Uterus (tissue), 3 donors: ENCODE measurements at regions not wholly inside any gene's neighbourhood (a gene's known extent, or its start where the extent isn't known, plus 50 kb on each side); places are given as distances from the start of the nearest gene placed in this dataset.

Source experiments
- DNase-seq, 2 donors: peaks; one replicate each; pipeline ENCODE4 v3.0.0-alpha.2; 2019 to 2020
- H3K27ac ChIP-seq, 2 donors: fragments of 200-600 bp; sonication (generic); 1 replicate in 1 of 2; 2 replicates in 1 of 2; pipeline ENCODE4 v1.5.1; 2016 to 2018
- H3K27me3 ChIP-seq, 2 donors: fragments of 200-600 bp; sonication (generic); one replicate each; pipeline ENCODE4 v1.5.1; 2018 to 2019; ENCODE audit warnings: control low read depth in 1 of 2
- H3K36me3 ChIP-seq, 2 donors: fragments of 200-600 bp; sonication (generic); one replicate each; pipeline ENCODE4 v1.5.1; 2019; ENCODE audit warnings: control low read depth in 1 of 2
- H3K4me1 ChIP-seq, 2 donors: fragments of 200-600 bp; sonication (generic); one replicate each; pipeline ENCODE4 v1.5.1; 2018 to 2019; ENCODE audit warnings: control low read depth in 1 of 2
- H3K4me3 ChIP-seq, 2 donors: fragments of 200-600 bp; sonication (generic); 1 replicate in 1 of 2; 2 replicates in 1 of 2; pipeline ENCODE4 v1.5.1; 2018 to 2019; ENCODE audit warnings: mild to moderate bottlenecking in 1 of 2
- H3K9me3 ChIP-seq, 2 donors: fragments of 200-600 bp; sonication (generic); one replicate each; pipeline ENCODE4 v1.5.1; 2019; ENCODE audit warnings: control low read depth in 1 of 2
- POLR2A ChIP-seq, 2 donors: fragments of 450-650 bp; IDR thresholded peaks; one replicate each; pipeline ENCODE4 v1.6.1; 2016; ENCODE audit warnings: antibody characterized with exemption in 2 of 2, mild to moderate bottlenecking in 1 of 2, moderate library complexity in 1 of 2
- intact Hi-C: fragments of 100-400 bp; cut with DNase I; formaldehyde crosslinking; loops from one replicate; pipeline ENCODE4 v1.15.1; 2023; ENCODE audit warnings: low total_unique reads
- TF ChIP-seq, protein P1 (sequence below), 4 experiments: fragments of 200-600 bp in 2 of 4; fragments of 450-650 bp in 2 of 4; sonication (generic) in 2 of 4; IDR thresholded peaks; one replicate each; pipeline ENCODE4 v1.5.1; 2016 to 2019; ENCODE audit warnings: antibody characterized with exemption in 4 of 4, mild to moderate bottlenecking in 2 of 4, moderate library complexity in 1 of 4
- donor health status: DM: yes; HTN: yes; CAD: no.

DNA sequence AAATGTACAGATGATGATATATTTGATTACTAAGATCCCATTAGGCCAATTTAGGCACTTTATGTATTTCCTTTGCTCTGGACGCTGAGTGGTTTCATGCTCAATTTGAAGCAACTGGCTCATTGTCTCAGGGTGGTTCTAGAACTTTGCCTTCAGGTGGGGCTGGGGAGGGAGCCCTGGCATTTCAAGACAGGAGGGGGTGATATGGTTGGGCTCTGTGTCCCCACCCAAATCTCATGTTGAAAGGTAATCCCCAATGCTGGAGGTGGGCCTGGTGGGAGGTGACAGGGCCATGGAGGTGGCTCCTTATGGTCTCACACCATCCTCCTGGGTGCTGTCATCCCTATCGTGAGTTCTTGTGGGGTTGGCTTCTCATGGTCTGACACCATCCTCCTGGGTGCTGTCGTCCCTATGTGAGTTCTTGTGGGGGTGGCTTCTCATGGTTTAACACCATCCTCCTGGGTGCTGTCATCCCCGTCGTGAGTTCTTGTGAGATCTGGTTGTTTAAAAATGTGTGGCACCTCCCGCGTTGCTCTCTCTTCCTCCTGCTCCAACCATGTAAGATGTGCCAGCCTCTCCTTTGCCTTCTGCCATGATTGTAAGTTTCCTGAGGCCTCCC, 151.5 kb upstream of the KLF6 start:
- Histone ChIP-seq H3K4me3 (no peak overlapping the region), H3K4me1 (peaks cover 0 to 7% of the 10 kb centered on the region in 2 donors), H3K27ac (peak overlapping the region; percentile 85 to 93), H3K27me3 (no peaks in the 10 kb centered on the region), H3K36me3 (no peaks in the 10 kb centered on the region), H3K9me3 (no peaks in the 10 kb centered on the region)
- TF ChIP-seq, protein P1, sequence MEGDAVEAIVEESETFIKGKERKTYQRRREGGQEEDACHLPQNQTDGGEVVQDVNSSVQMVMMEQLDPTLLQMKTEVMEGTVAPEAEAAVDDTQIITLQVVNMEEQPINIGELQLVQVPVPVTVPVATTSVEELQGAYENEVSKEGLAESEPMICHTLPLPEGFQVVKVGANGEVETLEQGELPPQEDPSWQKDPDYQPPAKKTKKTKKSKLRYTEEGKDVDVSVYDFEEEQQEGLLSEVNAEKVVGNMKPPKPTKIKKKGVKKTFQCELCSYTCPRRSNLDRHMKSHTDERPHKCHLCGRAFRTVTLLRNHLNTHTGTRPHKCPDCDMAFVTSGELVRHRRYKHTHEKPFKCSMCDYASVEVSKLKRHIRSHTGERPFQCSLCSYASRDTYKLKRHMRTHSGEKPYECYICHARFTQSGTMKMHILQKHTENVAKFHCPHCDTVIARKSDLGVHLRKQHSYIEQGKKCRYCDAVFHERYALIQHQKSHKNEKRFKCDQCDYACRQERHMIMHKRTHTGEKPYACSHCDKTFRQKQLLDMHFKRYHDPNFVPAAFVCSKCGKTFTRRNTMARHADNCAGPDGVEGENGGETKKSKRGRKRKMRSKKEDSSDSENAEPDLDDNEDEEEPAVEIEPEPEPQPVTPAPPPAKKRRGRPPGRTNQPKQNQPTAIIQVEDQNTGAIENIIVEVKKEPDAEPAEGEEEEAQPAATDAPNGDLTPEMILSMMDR (IDR thresholded peaks at IDR 0.05): no peak
- TF ChIP-seq POLR2A (IDR thresholded peaks at IDR 0.05): no peak
- intact Hi-C loops: no loop called here
- DNase-seq: no peak

DNA sequence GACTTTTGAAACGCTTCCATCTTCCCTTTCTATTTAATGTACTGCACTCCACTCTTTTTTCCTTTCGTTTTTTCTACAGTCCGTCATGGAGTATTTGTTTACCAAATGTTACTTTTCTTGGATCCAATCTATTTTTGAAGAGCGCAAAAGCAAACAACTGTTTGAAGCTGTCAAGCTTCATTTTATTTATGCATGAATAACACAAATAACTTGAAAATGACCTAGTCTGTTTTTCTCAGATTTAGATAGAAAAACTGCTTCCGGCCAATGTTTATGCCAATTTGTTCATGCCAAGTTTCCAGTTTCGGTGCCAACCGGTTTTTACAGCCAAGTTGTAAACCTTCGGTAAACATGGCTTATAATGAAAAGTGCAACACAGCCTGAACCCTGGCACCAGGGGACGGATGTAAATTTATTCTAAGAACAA, 150.9 kb upstream of the KLF6 start:
- intact Hi-C loops: no loop called here
- H3K4me1 ChIP-seq: peaks cover 0 to 7% of the 10 kb centered on the region in 2 donors
- no peaks in the 10 kb centered on the region for H3K27me3 ChIP-seq
- H3K4me3 ChIP-seq: peak overlapping the region; percentile 11 to 31
- H3K9me3 ChIP-seq: no peaks in the 10 kb centered on the region
- peak overlapping the region; percentile 85 to 93 for H3K27ac ChIP-seq
- TF ChIP-seq, protein P1 (IDR thresholded peaks at IDR 0.05): no peak
- TF ChIP-seq POLR2A (IDR thresholded peaks at IDR 0.05): no peak
- no peaks in the 10 kb centered on the region for H3K36me3 ChIP-seq
- peak in 1 of 2 donors; percentile 58 for DNase-seq

DNA sequence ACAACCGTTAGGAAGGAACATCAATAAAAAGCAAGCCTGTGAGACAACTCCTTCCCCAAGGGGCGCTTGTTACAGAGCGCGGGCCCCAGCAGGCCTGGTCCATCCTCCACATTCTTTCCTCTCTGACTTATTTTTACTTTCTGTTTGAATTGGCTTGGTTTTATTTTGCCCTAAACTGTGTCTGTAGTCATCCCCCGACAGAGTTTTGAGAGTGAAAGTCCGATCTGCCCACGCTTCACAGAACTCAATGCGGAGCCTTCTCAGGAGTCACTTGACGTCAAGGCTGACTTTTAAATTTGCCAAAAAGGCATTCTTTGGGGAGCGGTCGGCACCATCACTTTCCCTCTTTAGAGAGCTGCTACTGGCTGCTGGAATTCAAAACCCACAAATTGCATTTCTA, 150.1 kb upstream of the KLF6 start:
- DNase-seq: peak; percentile 63 to 65
- no peaks in the 10 kb centered on the region for H3K9me3 ChIP-seq
- TF ChIP-seq, protein P1 (IDR thresholded peaks at IDR 0.05): peak in 1 of 4 experiments; percentile 13
- no peak for TF ChIP-seq POLR2A (IDR thresholded peaks at IDR 0.05)
- H3K36me3 ChIP-seq: no peaks in the 10 kb centered on the region
- H3K27ac ChIP-seq: peak overlapping the region; percentile 85 to 93
- H3K4me1 ChIP-seq: peaks cover 0 to 7% of the 10 kb centered on the region in 2 donors
- no peaks in the 10 kb centered on the region for H3K27me3 ChIP-seq
- intact Hi-C loops: no loop called here
- H3K4me3 ChIP-seq: peak overlapping the region; percentile 11 to 31

DNA sequence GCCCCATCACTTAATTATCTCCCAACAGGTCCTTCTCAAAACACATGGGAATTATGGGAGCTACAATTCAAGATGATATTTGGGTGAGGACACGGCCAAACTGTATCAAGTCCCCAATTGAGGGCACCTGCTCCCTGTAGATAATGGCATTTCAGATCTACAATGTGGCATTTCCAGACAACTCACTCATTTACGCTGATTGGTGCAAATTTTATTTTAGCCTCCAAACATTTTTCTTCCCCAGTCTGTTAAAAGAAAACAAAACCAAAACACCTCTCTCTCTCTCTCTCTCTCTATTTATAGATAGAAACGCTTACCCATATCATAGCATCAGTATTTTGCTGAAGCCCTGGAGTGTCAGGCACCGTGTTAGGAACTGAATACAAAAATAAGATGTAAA, 148.7 kb upstream of the KLF6 start:
- Histone ChIP-seq H3K27me3 (no peaks in the 10 kb centered on the region), H3K4me1 (peaks cover 0 to 7% of the 10 kb centered on the region in 2 donors), H3K9me3 (no peaks in the 10 kb centered on the region), H3K4me3 (no peak overlapping the region), H3K27ac (peak overlapping the region in 1 of 2 donors; percentile 93), H3K36me3 (no peaks in the 10 kb centered on the region)
- no peak for TF ChIP-seq POLR2A (IDR thresholded peaks at IDR 0.05)
- TF ChIP-seq, protein P1 (IDR thresholded peaks at IDR 0.05): no peak
- intact Hi-C loops: no loop called here
- no peak for DNase-seq

DNA sequence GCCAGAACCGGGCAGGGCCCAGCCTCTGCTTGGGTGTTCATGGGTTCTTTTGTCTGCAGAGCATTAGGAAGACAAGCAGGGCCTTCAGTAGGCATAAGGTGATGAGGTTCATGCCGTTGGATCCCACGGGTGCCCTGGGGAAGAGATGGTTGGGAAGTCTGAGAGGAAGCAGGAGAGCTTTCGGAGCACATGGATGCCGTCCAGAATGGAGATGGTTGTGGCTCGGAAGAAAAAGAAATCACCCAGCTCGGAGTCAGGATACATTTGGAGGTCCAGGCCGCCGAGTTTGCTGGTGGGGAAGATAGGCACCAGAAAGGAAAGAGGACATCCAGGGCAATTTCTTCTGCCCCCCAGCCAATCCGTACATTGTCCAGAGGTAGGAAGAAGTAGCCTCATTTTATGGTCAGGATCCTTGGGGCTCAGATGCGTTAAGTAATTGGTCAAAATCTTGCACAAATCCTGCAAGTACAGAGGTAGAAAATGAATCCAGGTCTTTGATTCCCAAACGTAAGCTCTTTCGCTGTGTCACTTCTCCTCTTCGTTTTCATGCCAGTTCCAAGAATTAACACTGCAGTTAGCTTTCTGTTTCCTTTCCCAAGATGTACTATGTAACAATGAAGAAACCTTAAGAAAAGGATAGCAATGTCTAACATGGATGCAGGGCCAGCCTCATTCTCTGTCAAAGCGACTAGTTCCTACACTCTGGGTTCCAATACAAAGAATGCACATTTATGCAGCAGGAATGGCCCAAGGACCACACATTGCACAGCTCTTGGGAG, 147.8 kb upstream of the KLF6 start:
- no peak for TF ChIP-seq POLR2A (IDR thresholded peaks at IDR 0.05)
- TF ChIP-seq, protein P1 (IDR thresholded peaks at IDR 0.05): no peak
- Histone ChIP-seq H3K4me3 (no peak overlapping the region), H3K4me1 (peaks cover 0 to 7% of the 10 kb centered on the region in 2 donors), H3K27ac (no peak overlapping the region), H3K36me3 (no peaks in the 10 kb centered on the region), H3K27me3 (no peaks in the 10 kb centered on the region), H3K9me3 (no peaks in the 10 kb centered on the region)
- intact Hi-C loops: no loop called here
- DNase-seq: no peak
